NCI-H187 (cell line): ENCODE measurements at regions not wholly inside any gene's neighbourhood (a gene's known extent, or its start where the extent isn't known, plus 50 kb on each side); places are given as distances from the start of the nearest gene placed in this dataset.

Source experiments
- DNase-seq, 2 experiments: peaks; one replicate each; lab custom pipeline; 2025; lab: John Stamatoyannopoulos, UW

- no peak for DNase-seq
Observed at GRCh38 chr13:71977028-71977427, 110.0 kb upstream of the DACH1 start.

DNA sequence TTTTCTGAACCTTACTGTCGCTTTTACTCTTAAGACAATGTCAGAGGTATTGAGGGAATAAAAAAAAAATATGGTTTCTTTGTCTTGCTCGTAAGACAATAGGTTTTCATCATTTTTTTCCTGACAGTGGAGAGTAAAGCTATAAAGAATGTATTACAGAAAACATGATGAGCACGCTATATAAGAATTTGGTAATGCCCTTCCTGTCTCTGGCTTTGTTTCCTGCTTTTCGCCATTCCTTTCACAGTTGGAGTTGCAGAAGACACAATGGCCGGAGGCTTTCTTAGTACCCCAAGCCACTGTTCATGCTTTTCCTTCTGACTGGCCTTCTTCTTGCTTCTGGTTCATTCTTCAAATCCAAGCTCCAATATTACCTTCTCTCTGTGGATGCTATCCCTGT lies 101.0 kb upstream of the DACH1 start:
- no peak for DNase-seq

DNA sequence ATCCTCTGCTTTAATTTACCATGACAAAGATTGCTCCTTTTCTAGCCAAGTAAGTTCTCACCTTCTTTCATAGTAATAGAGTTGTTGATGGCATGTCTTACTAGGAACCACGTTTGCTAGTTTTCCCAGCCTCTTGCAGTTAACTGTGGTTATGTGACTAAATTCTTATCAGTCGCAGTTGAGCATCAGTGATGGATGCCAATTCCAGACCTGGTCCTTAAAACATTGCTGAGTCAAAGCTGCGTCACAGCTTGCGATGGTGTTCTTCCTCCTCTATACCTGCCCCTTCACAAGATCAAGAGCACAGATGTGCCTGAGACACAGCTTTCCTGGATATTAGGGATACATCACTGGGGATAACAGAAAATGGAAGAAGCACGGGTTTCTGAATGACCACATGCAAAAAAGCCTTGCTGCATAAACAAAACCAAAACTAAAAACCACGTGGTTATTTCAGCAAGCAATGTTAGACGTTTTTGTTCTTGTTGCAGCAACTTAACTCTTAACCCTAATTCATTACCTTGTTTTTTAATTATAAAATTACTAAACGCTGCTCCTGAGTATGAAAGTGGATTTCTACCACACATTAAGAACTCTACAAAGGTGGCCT lies 97.6 kb upstream of the DACH1 start:
- DNase-seq, result no peak

GRCh38 chr13:71962735-71963134 lies 95.7 kb upstream of the DACH1 start:
- DNase-seq, result no peak

- no peak for DNase-seq
Observed at GRCh38 chr13:71962126-71962525, 95.1 kb upstream of the DACH1 start.

GRCh38 chr13:71949441-71949840 lies 82.4 kb upstream of the DACH1 start:
- DNase-seq, result no peak

DNA sequence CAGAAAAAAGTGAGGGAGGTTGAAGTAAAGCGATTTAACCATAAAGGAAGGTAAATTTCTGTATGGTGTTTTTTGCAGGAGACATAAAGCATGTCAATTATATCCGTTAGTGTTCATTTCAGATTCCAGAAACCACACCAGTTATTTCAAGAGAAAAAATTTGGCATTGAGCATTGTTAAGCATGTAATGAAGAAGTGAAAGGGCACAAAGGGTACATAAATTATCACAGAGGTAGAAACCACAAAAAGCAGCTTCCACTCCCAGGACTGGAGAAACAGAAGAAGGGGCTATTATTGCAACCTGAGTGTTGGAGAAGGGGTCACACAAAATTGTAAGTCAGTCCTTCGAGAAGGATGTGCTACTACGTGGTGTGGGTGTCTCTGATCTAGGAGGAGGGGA lies 72.2 kb upstream of the DACH1 start:
- no peak for DNase-seq

DNA sequence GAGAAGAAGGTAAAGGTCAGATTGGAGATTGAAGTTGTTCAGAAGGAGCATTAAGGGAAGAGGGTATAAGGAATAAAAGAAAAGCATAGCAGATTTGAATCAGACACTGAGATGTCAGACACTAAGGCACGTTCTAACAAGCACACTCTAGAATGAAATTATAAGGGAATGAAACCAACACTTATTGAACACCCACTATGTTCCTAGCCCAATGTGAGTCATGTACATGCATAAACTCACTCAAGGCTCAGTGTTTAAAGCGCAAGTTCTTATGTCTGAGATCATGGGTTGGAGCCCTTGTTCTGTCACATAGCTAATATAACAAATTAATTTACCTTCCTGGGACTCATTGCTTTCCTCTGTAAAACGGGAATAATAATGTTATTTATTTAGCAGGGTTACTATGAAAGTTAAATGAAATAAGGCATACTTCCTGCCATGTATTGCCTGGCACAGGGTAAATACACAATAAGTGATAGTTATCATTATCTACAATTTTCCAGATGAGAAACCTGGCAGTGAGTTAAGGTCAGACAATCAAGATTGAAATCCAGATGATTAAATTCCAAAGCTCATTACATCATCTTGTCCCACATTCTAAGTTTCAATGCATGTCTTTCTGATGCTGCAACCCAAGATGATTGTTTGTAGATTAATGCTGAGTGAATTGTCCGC lies 68.3 kb upstream of the DACH1 start:
- DNase-seq, result no peak

DNA sequence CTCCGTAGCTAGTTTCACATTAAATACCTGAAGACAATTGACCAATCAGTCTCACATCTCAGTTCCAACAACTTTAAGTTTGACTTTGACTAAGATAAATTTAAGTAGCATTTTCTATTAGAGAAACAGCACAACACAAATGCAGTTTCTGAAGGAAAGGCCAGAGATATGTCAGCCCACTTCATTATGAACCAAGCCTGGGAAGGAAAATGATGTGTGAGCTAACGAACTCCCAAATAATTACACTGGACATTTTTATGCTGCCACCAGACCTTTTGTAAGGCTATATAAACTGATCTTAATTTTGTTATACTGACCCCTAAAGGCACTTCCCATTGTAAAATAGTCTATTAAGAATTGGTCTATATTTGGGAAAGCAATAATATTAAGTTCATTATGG lies 57.9 kb upstream of the DACH1 start:
- no peak for DNase-seq

DNA sequence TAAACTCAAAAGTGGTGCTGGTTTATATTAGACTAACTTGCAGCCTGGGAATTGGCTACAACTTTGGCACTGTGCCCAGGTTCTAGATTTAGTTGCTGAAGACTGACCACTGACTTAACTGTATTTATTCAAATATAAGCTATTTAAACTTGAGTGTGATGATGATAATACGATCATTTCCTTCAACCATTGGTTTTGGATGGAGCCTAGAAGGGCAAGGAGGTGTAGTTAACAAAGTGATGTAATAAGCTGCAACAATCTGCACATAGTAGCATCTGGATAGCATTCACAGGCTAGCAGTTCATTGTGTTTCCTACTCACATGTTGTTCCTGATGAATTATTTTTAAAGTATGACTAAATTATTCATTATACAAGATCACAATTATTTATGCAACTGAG lies 55.2 kb upstream of the DACH1 start:
- no peak for DNase-seq
